HG03025 (cell line): ENCODE measurements at regions not wholly inside any gene's neighbourhood (a gene's known extent, or its start where the extent isn't known, plus 50 kb on each side); places are given as distances from the start of the nearest gene placed in this dataset.

Experiments used
- ATAC-seq: cut with Tn5 transposase; IDR thresholded peaks from one replicate; pipeline ENCODE4 v1.9.1; 2021; ENCODE audit warnings: mild to moderate bottlenecking, moderate library complexity; ENCODE audit not compliant: unreplicated experiment, low FRiP score

DNA sequence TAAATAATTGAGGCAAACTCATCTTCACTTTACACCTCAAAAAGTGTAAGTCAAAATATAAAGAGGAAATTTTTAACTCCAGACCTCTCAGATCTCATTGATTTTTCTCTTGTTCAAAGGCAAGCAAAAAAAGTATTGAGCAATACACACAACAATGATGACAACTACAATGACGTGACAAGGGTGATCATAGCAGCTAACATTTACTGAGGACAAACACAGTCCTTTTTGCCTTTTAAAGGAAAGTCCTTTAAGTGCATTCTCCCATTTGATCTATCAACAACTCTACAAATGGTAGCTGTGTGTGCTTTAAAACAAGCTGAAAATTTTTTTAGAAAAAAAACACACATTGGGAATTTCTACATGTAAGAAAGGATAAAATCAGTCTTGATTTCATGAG lies 123.5 kb upstream of the CTAGE1 start:
- no peak for ATAC-seq

- ATAC-seq: no peak
Observed at GRCh38 chr18:22542406-22542835, 124.7 kb upstream of the CTAGE1 start.

GRCh38 chr18:22543769-22544168 lies 126.1 kb upstream of the CTAGE1 start:
- ATAC-seq: no peak

DNA sequence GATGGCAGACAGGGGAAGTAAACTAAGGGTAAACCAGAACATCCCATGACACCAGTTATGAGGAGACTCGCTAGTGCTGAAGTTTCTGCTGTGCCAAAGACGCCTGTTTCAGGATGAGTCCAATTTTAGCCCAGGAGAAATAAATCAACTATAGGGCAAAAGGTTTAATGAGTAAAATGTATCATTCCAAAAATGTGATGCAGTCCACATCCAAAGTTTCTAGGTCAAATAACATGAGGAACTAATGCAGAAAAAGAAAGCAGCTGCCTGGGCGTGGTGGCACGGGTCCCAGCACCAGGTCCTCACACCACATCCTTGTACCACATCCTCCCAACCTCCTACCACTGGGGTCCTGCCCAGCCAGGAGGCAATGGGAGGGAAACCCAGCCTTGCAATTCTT lies 126.9 kb upstream of the CTAGE1 start:
- no peak for ATAC-seq

DNA sequence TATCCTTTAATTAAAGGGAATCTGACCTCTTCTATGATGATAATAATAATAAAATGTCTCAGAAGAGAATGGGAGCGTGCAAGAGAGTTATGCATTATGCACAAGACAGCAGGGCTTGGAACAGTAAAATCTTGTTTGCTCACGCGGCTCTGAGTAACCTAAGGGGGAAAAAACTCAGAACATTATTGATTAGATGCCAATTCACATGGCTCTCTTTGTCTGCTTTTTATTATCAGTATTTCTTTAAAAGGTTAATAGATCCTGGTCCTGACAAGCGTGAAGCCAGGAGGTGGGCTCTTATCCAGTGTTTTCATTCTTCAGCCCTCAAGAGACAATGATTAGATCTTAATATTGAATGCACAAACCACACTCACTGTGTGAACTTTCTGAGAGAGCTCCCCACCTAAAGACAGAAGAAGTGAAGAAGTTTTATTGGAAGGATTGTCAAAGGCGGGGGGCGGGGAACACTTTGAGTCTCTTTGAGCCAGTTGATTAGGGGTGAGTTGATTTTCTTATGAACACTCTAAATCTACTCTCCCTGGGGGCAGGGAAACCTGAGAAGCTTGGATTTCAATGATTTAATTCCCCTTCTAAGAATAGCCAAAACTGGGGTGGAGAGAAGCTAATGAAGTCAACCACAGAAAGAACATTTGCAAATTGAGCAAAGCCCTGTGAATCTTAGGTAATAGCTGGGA lies 127.5 kb upstream of the CTAGE1 start:
- no peak for ATAC-seq

DNA sequence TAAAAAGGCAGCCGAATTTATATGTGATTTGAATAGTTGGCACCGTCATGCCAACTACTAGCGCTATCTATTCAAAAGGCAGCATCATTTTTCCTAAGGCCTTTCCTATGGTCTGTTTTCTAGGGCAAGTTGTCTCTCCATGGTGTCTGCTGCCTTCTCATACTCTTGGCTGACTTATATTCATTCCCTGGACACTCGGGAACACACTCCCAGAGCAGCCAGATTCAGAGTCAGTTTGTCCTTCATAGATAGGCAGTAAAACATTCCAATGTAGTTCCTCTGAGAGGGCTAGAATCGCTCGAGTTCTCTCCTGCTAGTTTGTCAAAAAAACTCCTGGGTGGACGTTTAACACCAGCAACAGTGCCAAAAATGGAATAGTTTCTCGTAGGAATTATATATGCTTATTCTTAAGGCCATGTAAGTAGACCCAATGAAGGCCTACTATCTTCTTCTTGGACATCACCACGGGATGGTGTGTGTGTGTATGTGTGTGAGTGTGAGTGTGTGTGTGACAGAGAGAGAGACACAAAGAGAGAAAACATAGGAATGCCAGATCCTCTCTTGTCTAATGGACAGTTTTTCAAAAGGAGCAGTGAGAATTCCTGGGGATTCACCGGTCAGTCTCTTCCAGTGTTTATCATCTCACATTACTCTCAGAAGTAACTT lies 129.3 kb upstream of the CTAGE1 start:
- ATAC-seq: no peak

DNA sequence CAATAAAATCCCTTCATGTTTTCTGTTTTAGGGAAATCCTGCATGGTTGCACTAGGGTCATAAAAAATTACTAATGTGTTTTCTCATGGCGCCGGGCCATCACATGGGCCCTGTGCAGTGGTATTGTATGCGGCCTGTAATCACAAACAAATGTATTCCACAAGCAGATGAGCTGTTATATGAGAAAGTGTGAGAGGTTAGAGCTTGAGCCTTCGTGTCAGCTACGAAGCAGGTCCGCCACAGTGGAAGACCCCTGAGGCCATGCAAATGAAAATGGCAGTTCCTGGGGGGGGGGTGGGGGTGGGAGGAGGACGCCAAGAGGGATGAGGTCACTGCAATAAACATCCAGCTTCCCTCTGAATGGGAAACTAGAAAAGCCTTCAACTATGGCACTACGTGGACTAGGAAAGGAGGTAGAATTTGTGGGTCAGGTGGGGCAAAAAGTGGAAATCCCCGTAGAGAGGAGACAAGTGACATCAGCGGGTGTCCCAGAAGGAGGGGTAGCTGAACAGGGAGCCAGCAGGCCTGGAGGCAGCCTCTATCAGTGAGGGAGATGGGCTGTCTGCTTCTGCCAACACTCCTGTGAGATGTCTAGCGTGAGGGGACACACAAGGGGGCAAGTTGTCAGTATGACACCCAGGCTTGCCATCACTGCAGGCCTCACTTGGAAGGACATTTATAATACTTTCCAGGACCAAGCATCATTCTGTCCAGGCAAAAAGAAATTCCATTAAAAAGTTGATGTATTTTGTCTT lies 130.3 kb upstream of the CTAGE1 start:
- ATAC-seq: no peak

- ATAC-seq: no peak
Observed at GRCh38 chr18:22549260-22549937, 131.7 kb upstream of the CTAGE1 start.

DNA sequence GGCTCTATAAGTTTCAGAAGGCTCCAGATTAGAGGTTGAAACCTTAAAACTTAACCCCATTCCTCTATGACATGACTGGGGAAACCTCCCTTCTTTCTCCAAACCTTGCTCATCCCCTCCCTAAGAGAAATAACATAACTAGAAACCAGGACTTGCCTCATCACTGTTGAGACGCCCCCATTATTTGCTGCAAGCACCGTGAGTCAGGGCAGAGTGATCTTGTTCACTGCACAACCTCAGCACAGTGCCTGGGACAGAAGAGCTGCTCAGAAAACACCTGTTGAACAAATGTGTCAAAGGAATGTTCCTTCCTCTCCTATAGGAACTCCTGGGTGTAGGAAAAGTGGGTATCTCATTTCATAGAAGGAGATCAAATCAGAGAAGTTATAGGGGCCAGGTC lies 132.7 kb upstream of the CTAGE1 start:
- no peak for ATAC-seq

GRCh38 chr18:22550861-22551260 lies 133.1 kb upstream of the CTAGE1 start:
- ATAC-seq: no peak

- ATAC-seq: no peak
Observed at GRCh38 chr18:22551536-22552151, 133.9 kb upstream of the CTAGE1 start.

- no peak for ATAC-seq
Observed at GRCh38 chr18:22552254-22552653, 134.5 kb upstream of the CTAGE1 start.

DNA sequence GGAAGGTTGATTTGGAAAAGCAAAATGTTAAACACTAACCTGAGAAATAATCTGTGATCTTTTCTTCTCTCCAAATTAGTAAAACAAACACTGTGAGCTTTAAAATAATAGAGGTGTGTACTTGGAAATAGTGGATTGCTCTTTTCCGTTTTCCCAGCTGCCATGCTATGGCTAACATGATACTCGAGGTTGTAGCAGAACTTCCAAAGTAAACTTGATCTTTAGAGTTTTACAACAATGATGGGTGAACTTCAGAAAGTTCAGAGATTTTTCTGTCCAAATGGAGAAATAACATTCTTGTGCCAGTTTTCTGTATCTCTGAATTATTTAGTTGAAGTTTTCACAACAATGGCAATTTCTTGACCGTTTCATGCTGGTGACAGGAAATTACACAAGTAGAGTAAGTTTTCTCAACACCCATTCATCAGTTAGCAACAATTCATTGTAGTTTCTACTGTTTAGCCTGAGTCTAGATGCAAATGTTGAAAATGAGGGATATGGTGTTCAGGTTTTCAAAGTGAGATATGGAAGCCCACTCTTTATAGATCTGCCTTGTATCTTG lies 135.3 kb upstream of the CTAGE1 start:
- ATAC-seq: no peak

DNA sequence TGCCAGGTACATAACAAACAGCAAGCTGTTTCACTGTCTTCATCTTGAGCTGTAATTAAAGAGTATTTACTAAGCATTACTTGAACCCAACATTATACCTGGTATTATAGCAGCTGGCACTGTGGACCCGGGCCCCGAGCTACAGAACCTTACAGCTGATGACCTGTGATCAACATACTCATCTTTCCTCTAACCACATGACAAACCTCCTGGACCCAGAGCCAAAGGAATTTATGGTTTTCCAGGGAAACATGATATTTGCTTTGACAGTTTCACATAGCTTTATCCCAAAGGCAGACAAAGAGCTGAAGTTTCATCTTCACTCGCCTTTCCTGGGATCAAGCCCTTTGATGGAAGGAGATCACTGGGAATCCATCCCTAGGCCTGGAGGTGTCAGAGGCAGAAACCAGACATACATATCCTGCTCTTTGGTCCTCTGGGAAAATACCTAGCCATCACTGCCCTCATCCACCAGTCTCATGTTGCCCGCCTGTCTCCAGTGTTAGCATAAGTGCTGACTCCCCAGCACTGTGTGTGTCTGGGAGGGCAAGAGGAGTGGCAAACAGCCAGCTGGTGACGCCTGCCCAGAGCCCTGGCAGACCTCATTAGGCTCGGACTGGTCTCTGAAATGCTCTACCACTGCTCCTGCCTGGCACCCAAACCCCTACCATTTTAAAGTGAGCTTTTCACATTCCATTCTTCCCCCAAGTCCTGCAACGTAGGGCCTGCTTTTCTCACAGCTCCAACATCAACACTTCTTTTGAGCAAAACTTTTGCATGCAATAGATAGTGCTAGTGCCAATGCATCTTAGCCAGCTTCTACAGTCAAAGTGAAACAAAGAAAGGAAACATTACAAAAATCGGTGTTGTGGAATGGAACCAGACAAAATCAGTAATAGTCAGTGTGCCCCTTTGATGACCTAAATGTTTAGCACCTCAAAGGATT lies 138.8 kb upstream of the CTAGE1 start:
- no peak for ATAC-seq

GRCh38 chr18:22557168-22557941 lies 139.6 kb upstream of the CTAGE1 start:
- no peak for ATAC-seq

GRCh38 chr18:22558945-22559385 lies 141.2 kb upstream of the CTAGE1 start:
- ATAC-seq: no peak

GRCh38 chr18:22559414-22560274 lies 141.9 kb upstream of the CTAGE1 start:
- no peak for ATAC-seq

DNA sequence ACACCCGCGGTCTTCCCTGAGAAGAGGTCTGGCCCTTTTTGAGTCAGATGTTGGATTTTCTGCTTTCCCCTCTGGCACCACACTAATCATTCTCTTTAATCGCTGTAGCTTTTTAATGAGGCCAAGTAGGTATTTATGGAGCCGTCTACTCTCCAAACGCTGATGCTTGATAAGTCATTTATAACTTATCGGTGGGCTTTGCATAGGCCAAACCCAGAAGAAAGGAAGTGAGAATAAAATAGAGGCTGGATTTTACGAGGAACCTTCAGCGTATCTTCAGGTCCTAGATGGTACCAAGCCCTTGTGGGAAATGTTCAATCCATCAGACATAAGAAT lies 142.5 kb upstream of the CTAGE1 start:
- no peak for ATAC-seq
